ENCODE measurements at regions not wholly inside any gene's neighbourhood (a gene's known extent, or its start where the extent isn't known, plus 50 kb on each side); places are given as distances from the start of the nearest gene placed in this dataset.

- ChIA-PET SMC1A (ENCODE audit: uncharacterized antibody, unreplicated experiment) (no interaction called here), CTCF (no interaction called here), POLR2A (no interaction called here), RAD21 (ENCODE audit: unreplicated experiment) (no interaction called here)
- Histone ChIP-seq H3K27ac (ENCODE audit: control insufficient read depth, insufficient read depth) (no peak overlapping the region), H3K4me1 (ENCODE audit: control insufficient read depth, insufficient read depth, low read length) (no peaks in the 10 kb centered on the region), H3K27me3 (replicated peaks in 1 of 2; ENCODE audit: control insufficient read depth in 2 of 2, insufficient read depth in 2 of 2, low read length in 1 of 2) (no peaks in the 10 kb centered on the region), H3K9me3 (replicated peaks; ENCODE audit: control insufficient read depth, insufficient read depth, low read length) (no peaks in the 10 kb centered on the region), H3K4me3 (no peak overlapping the region), H2AFZ (ENCODE audit: control insufficient read depth, low read depth, low read length) (no peak overlapping the region), H3K36me3 (ENCODE audit: control insufficient read depth in 2 of 2, insufficient read depth in 2 of 2, low read length in 1 of 2) (no peaks in the 10 kb centered on the region), H3K9ac (ENCODE audit: control insufficient read depth, insufficient read depth, low read length) (no peak overlapping the region), H3K79me2 (ENCODE audit: control insufficient read depth, insufficient read depth, low read length) (no peaks in the 10 kb centered on the region), H4K20me1 (ENCODE audit: control insufficient read depth, insufficient read depth) (no peaks in the 10 kb centered on the region), H3K4me2 (ENCODE audit: control insufficient read depth, insufficient read depth) (no peak overlapping the region)
- in situ Hi-C loops (cut with MboI): no loop called here
- no peak for FAIRE-seq
- BruUV-seq (replicated peaks): no TSS peak
- 0% methylated on average over 2 of the region's 2 CpGs for WGBS (ENCODE audit: insufficient coverage, insufficient replicate concordance, low lambda C conversion rate, missing lambda C conversion rate)
- no peak for DNase-seq (ENCODE audit: low read depth, low spot score)
- intact Hi-C loops (cut with micrococcal nuclease; ENCODE audit: unreplicated experiment): no loop called here
- no peak for ATAC-seq
- TF ChIP-seq BCL11A (IDR thresholded peaks at IDR 0.05; ENCODE audit: low read depth, low read length) (no peak), CEBPB (IDR thresholded peaks at IDR 0.05; ENCODE audit: borderline replicate concordance in 1 of 2, low read depth in 2 of 2, low read length in 2 of 2) (no peak), CEBPZ (IDR thresholded peaks at IDR 0.05; ENCODE audit: low read depth, low read length) (no peak), TCF7 (IDR thresholded peaks at IDR 0.05; ENCODE audit: borderline replicate concordance) (no peak), TARDBP (IDR thresholded peaks at IDR 0.05; ENCODE audit: borderline replicate concordance) (no peak), RELB (IDR thresholded peaks at IDR 0.05; ENCODE audit: low read depth) (no peak), NKRF (conservative IDR thresholded peaks at IDR 0.05) (no peak), YBX1 (IDR thresholded peaks at IDR 0.05) (no peak)
- TF ChIP-seq, protein P1, sequence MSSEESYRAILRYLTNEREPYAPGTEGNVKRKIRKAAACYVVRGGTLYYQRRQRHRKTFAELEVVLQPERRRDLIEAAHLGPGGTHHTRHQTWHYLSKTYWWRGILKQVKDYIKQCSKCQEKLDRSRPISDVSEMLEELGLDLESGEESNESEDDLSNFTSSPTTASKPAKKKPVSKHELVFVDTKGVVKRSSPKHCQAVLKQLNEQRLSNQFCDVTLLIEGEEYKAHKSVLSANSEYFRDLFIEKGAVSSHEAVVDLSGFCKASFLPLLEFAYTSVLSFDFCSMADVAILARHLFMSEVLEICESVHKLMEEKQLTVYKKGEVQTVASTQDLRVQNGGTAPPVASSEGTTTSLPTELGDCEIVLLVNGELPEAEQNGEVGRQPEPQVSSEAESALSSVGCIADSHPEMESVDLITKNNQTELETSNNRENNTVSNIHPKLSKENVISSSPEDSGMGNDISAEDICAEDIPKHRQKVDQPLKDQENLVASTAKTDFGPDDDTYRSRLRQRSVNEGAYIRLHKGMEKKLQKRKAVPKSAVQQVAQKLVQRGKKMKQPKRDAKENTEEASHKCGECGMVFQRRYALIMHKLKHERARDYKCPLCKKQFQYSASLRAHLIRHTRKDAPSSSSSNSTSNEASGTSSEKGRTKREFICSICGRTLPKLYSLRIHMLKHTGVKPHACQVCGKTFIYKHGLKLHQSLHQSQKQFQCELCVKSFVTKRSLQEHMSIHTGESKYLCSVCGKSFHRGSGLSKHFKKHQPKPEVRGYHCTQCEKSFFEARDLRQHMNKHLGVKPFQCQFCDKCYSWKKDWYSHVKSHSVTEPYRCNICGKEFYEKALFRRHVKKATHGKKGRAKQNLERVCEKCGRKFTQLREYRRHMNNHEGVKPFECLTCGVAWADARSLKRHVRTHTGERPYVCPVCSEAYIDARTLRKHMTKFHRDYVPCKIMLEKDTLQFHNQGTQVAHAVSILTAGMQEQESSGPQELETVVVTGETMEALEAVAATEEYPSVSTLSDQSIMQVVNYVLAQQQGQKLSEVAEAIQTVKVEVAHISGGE (CRISPR knock-in tag; IDR thresholded peaks at IDR 0.05): no peak
Measured at GRCh38 chrX:5057786-5058185, 1170.9 kb downstream of the NLGN4X start.

Data from GM12878 (cell line).